ENCODE measurements at regions not wholly inside any gene's neighbourhood (a gene's known extent, or its start where the extent isn't known, plus 50 kb on each side); places are given as distances from the start of the nearest gene placed in this dataset.
"Not testable (repeated sequence)": the region's sequence is repeated elsewhere in the genome, so short reads cannot be mapped to it uniquely, and the experiment has no call there.

GRCh38 chr6:15911753-15912504 lies 217.0 kb upstream of the MYLIP start:
- Histone ChIP-seq H3K79me2 (ENCODE audit: control insufficient read depth, insufficient read depth, low read length, unreplicated experiment) (no peaks in the 10 kb centered on the region), H3K4me3 (ENCODE audit: low read depth, low read length) (no peak overlapping the region), H2AFZ (ENCODE audit: low read length, unreplicated experiment) (no peak overlapping the region), H3K27me3 (ENCODE audit: insufficient read depth, low read length) (no peaks in the 10 kb centered on the region), H3K36me3 (ENCODE audit: insufficient read depth, low read length) (no peaks in the 10 kb centered on the region), H3K27ac (ENCODE audit: low read depth, low read length) (no peak overlapping the region), H3K4me1 (ENCODE audit: control insufficient read depth, insufficient read depth, low read length, unreplicated experiment) (no peaks in the 10 kb centered on the region)

- H3K27me3 ChIP-seq (ENCODE audit: insufficient read depth, low read length), result no peaks in the 10 kb centered on the region
- no peaks in the 10 kb centered on the region for H3K36me3 ChIP-seq (ENCODE audit: insufficient read depth, low read length)
- H3K27ac ChIP-seq (ENCODE audit: low read depth, low read length), result no peak overlapping the region
- no peak overlapping the region for H2AFZ ChIP-seq (ENCODE audit: low read length, unreplicated experiment)
- no peaks in the 10 kb centered on the region for H3K79me2 ChIP-seq (ENCODE audit: control insufficient read depth, insufficient read depth, low read length, unreplicated experiment)
- no peak overlapping the region for H3K4me3 ChIP-seq (ENCODE audit: low read depth, low read length)
- no peaks in the 10 kb centered on the region for H3K4me1 ChIP-seq (ENCODE audit: control insufficient read depth, insufficient read depth, low read length, unreplicated experiment)
These were observed 219.4 kb upstream of the MYLIP start for GRCh38 chr6:15909290-15910070.

GRCh38 chr6:15908871-15909270 lies 220.0 kb upstream of the MYLIP start:
- Histone ChIP-seq H3K27me3 (ENCODE audit: insufficient read depth, low read length) (no peaks in the 10 kb centered on the region), H3K36me3 (ENCODE audit: insufficient read depth, low read length) (no peaks in the 10 kb centered on the region), H3K4me3 (ENCODE audit: low read depth, low read length) (no peak overlapping the region), H2AFZ (ENCODE audit: low read length, unreplicated experiment) (no peak overlapping the region), H3K79me2 (ENCODE audit: control insufficient read depth, insufficient read depth, low read length, unreplicated experiment) (no peaks in the 10 kb centered on the region), H3K4me1 (ENCODE audit: control insufficient read depth, insufficient read depth, low read length, unreplicated experiment) (no peaks in the 10 kb centered on the region), H3K27ac (ENCODE audit: low read depth, low read length) (no peak overlapping the region)

GRCh38 chr6:15907914-15908518 lies 220.9 kb upstream of the MYLIP start:
- no peaks in the 10 kb centered on the region for H3K4me1 ChIP-seq (ENCODE audit: control insufficient read depth, insufficient read depth, low read length, unreplicated experiment)
- H3K79me2 ChIP-seq (ENCODE audit: control insufficient read depth, insufficient read depth, low read length, unreplicated experiment), result no peaks in the 10 kb centered on the region
- no peaks in the 10 kb centered on the region for H3K27me3 ChIP-seq (ENCODE audit: insufficient read depth, low read length)
- no peak overlapping the region for H3K4me3 ChIP-seq (ENCODE audit: low read depth, low read length)
- H3K36me3 ChIP-seq (ENCODE audit: insufficient read depth, low read length), result no peaks in the 10 kb centered on the region
- no peak overlapping the region for H3K27ac ChIP-seq (ENCODE audit: low read depth, low read length)
- H2AFZ ChIP-seq (ENCODE audit: low read length, unreplicated experiment), result no peak overlapping the region

GRCh38 chr6:15907220-15907913 lies 221.5 kb upstream of the MYLIP start:
- H3K79me2 ChIP-seq (ENCODE audit: control insufficient read depth, insufficient read depth, low read length, unreplicated experiment); H3K27me3 ChIP-seq (ENCODE audit: insufficient read depth, low read length); H3K27ac ChIP-seq (ENCODE audit: low read depth, low read length); H2AFZ ChIP-seq (ENCODE audit: low read length, unreplicated experiment); H3K36me3 ChIP-seq (ENCODE audit: insufficient read depth, low read length); H3K4me1 ChIP-seq (ENCODE audit: control insufficient read depth, insufficient read depth, low read length, unreplicated experiment); H3K4me3 ChIP-seq (ENCODE audit: low read depth, low read length): not testable (repeated sequence)

- Histone ChIP-seq H3K27me3 (ENCODE audit: insufficient read depth, low read length) (no peaks in the 10 kb centered on the region), H3K36me3 (ENCODE audit: insufficient read depth, low read length) (no peaks in the 10 kb centered on the region), H3K4me3 (ENCODE audit: low read depth, low read length) (no peak overlapping the region), H3K4me1 (ENCODE audit: control insufficient read depth, insufficient read depth, low read length, unreplicated experiment) (no peaks in the 10 kb centered on the region), H2AFZ (ENCODE audit: low read length, unreplicated experiment) (no peak overlapping the region), H3K27ac (ENCODE audit: low read depth, low read length) (no peak overlapping the region), H3K79me2 (ENCODE audit: control insufficient read depth, insufficient read depth, low read length, unreplicated experiment) (no peaks in the 10 kb centered on the region)
These were observed 222.4 kb upstream of the MYLIP start for GRCh38 chr6:15906420-15907016.

GRCh38 chr6:15905488-15906419 lies 223.1 kb upstream of the MYLIP start:
- no peak overlapping the region for H2AFZ ChIP-seq (ENCODE audit: low read length, unreplicated experiment)
- H3K4me1 ChIP-seq (ENCODE audit: control insufficient read depth, insufficient read depth, low read length, unreplicated experiment), result no peaks in the 10 kb centered on the region
- H3K79me2 ChIP-seq (ENCODE audit: control insufficient read depth, insufficient read depth, low read length, unreplicated experiment), result no peaks in the 10 kb centered on the region
- no peaks in the 10 kb centered on the region for H3K27me3 ChIP-seq (ENCODE audit: insufficient read depth, low read length)
- H3K36me3 ChIP-seq (ENCODE audit: insufficient read depth, low read length), result no peaks in the 10 kb centered on the region
- H3K27ac ChIP-seq (ENCODE audit: low read depth, low read length), result no peak overlapping the region
- H3K4me3 ChIP-seq (ENCODE audit: low read depth, low read length), result no peak overlapping the region

- no peak overlapping the region for H2AFZ ChIP-seq (ENCODE audit: low read length, unreplicated experiment)
- H3K4me3 ChIP-seq (ENCODE audit: low read depth, low read length), result no peak overlapping the region
- H3K4me1 ChIP-seq (ENCODE audit: control insufficient read depth, insufficient read depth, low read length, unreplicated experiment), result no peaks in the 10 kb centered on the region
- no peak overlapping the region for H3K27ac ChIP-seq (ENCODE audit: low read depth, low read length)
- H3K36me3 ChIP-seq (ENCODE audit: insufficient read depth, low read length), result no peaks in the 10 kb centered on the region
- H3K27me3 ChIP-seq (ENCODE audit: insufficient read depth, low read length), result no peaks in the 10 kb centered on the region
- H3K79me2 ChIP-seq (ENCODE audit: control insufficient read depth, insufficient read depth, low read length, unreplicated experiment), result no peaks in the 10 kb centered on the region
These were observed 224.1 kb upstream of the MYLIP start for GRCh38 chr6:15904651-15905376.

Measured in ACC112 (cell line).